Caco-2 (cell line): ENCODE measurements at regions not wholly inside any gene's neighbourhood (a gene's known extent, or its start where the extent isn't known, plus 50 kb on each side); places are given as distances from the start of the nearest gene placed in this dataset.

Source experiments
- BruUV-seq: library from RNA; stranded (reverse); fragments of 400-500 nt; replicated peaks from 2 replicates; lab custom pipeline; 2021; lab: Mats Ljungman, UMichigan
- CTCF ChIA-PET: fragments of 300-600 bp; sonication (Branson Sonifier 250); formaldehyde crosslinking; loops from one replicate; lab custom pipeline; 2022; ENCODE audit warnings: antibody characterized with exemption; lab: Charles Lee
- POLR2A ChIA-PET: fragments of 300-600 bp; sonication (Branson Sonifier 250); formaldehyde crosslinking; loops from one replicate; lab custom pipeline; 2022; ENCODE audit warnings: antibody characterized with exemption; lab: Charles Lee
- DNase-seq, 2 experiments: peaks; one replicate each; pipeline versions ENCODE4 v3.0.0 to v3.0.0-alpha.2; 2020 to 2022
- H3K27me3 ChIP-seq: replicated peaks from 2 replicates; pipeline ENCODE4 v1.6.0; 2011; ENCODE audit warnings: low read length; ENCODE audit not compliant: control insufficient read depth, insufficient read depth
- H3K36me3 ChIP-seq: 2 replicates; pipeline ENCODE4 v1.5.1; 2011; ENCODE audit warnings: low read length; ENCODE audit not compliant: control insufficient read depth, insufficient read depth
- H3K4me1 ChIP-seq: fragments of 250-450 bp; sonication (Bioruptor Pico); 2 replicates; pipeline ENCODE4 v1.5.1; 2020; ENCODE audit warnings: mild to moderate bottlenecking
- H3K4me3 ChIP-seq: 2 replicates; pipeline ENCODE4 v1.5.1; 2011; ENCODE audit warnings: low read depth, mild to moderate bottlenecking, control low read depth, low read length
- H3K9me3 ChIP-seq: fragments of 250-450 bp; sonication (Bioruptor Pico); 2 replicates; pipeline ENCODE4 v1.5.1; 2020; ENCODE audit warnings: mild to moderate bottlenecking, moderate library complexity
- H3K27ac Mint-ChIP-seq: one replicate; pipeline ENCODE4 v1.8.0; 2022; ENCODE audit warnings: mixed read lengths; ENCODE audit not compliant: unreplicated experiment
- H3K27me3 Mint-ChIP-seq: one replicate; pipeline ENCODE4 v1.8.0; 2022; ENCODE audit warnings: mixed read lengths; ENCODE audit not compliant: insufficient read depth, unreplicated experiment
- H3K36me3 Mint-ChIP-seq: one replicate; pipeline ENCODE4 v1.8.0; 2022; ENCODE audit warnings: mild to moderate bottlenecking, mixed read lengths; ENCODE audit not compliant: insufficient read depth, unreplicated experiment
- H3K4me1 Mint-ChIP-seq: one replicate; pipeline ENCODE4 v1.8.0; 2022; ENCODE audit warnings: low read depth, mixed read lengths; ENCODE audit not compliant: unreplicated experiment
- H3K4me3 Mint-ChIP-seq: one replicate; pipeline ENCODE4 v1.8.0; 2022; ENCODE audit warnings: mild to moderate bottlenecking, moderate library complexity, mixed read lengths; ENCODE audit not compliant: unreplicated experiment
- H3K9me3 Mint-ChIP-seq: one replicate; pipeline ENCODE4 v1.8.0; 2022; ENCODE audit warnings: mixed read lengths; ENCODE audit not compliant: unreplicated experiment
- CTCF ChIP-seq, 2 experiments: fragments of 200-600 bp in 1 of 2; IDR thresholded peaks; 1 replicate in 1 of 2; 2 replicates in 1 of 2; pipeline versions ENCODE4 v1.5.1 to v1.8.0; 2011 to 2022; ENCODE audit warnings: antibody characterized with exemption in 1 of 2, control low read depth in 1 of 2, inconsistent platforms in 1 of 2, low read depth in 1 of 2, low read length in 1 of 2, mild to moderate bottlenecking in 1 of 2, moderate library complexity in 1 of 2; ENCODE audit not compliant: insufficient read depth in 1 of 2, severe bottlenecking in 1 of 2, unreplicated experiment in 1 of 2
- intact Hi-C: fragments of 100-400 bp; cut with micrococcal nuclease; formaldehyde crosslinking; loops from one replicate; pipeline ENCODE4 v1.10.0; 2022; ENCODE audit not compliant: unreplicated experiment

- no peaks in the 10 kb centered on the region for H3K27me3 ChIP-seq
- no peaks in the 10 kb centered on the region for H3K9me3 ChIP-seq
- POLR2A ChIA-PET, result interaction anchor here (0.7 kb wide), 1 partner anchor 11 kb away, joined by 6 read pairs; no protein-coding TSS in a partner anchor
- Mint-ChIP-seq H3K9me3 (no peaks in the 10 kb centered on the region), H3K36me3 (no peaks in the 10 kb centered on the region), H3K27ac (no peak overlapping the region), H3K4me3 (no peak overlapping the region), H3K27me3 (peaks cover 8% of the 10 kb centered on the region), H3K4me1 (peaks cover 7% of the 10 kb centered on the region)
- TF ChIP-seq CTCF (IDR thresholded peaks at IDR 0.05; ENCODE audit: insufficient read depth in 1 of 2, low read depth in 1 of 2, low read length in 1 of 2, severe bottlenecking in 1 of 2, unreplicated experiment in 1 of 2), result no peak
- DNase-seq, result no peak
- H3K36me3 ChIP-seq, result no peaks in the 10 kb centered on the region
- BruUV-seq, result no TSS peak
- CTCF ChIA-PET, result no interaction called here
- H3K4me1 ChIP-seq, result peaks cover 5% of the 10 kb centered on the region; the same call in 1 of the 2 replicates
- intact Hi-C loops, result loop anchor here (5.0 kb wide), 1 partner anchor 98 kb away; no protein-coding TSS in a partner anchor
- H3K4me3 ChIP-seq, result no peak overlapping the region
Measured at GRCh38 chr2:65550246-65550645, 117.8 kb upstream of the SPRED2 start.

GRCh38 chr2:65549631-65550030, 117.2 kb upstream of the SPRED2 start:
- Mint-ChIP-seq H3K4me1 (peaks cover 11% of the 10 kb centered on the region), H3K9me3 (no peaks in the 10 kb centered on the region), H3K4me3 (no peak overlapping the region), H3K27ac (no peak overlapping the region), H3K27me3 (peaks cover 3% of the 10 kb centered on the region), H3K36me3 (no peaks in the 10 kb centered on the region)
- Histone ChIP-seq H3K4me3 (no peak overlapping the region), H3K4me1 (peaks cover 5% of the 10 kb centered on the region; the same call in 1 of the 2 replicates), H3K27me3 (no peaks in the 10 kb centered on the region), H3K9me3 (no peaks in the 10 kb centered on the region), H3K36me3 (no peaks in the 10 kb centered on the region)
- no peak for DNase-seq
- ChIA-PET POLR2A (no interaction called here), CTCF (interaction anchor here (1.5 kb wide), 1 partner anchor 22 kb away, joined by 4 read pairs; no protein-coding TSS in a partner anchor)
- BruUV-seq, result no TSS peak
- intact Hi-C loops, result loop anchor here (5.0 kb wide), 1 partner anchor 97 kb away; no protein-coding TSS in a partner anchor
- TF ChIP-seq CTCF (IDR thresholded peaks at IDR 0.05; ENCODE audit: insufficient read depth in 1 of 2, low read depth in 1 of 2, low read length in 1 of 2, severe bottlenecking in 1 of 2, unreplicated experiment in 1 of 2), result no peak

DNA sequence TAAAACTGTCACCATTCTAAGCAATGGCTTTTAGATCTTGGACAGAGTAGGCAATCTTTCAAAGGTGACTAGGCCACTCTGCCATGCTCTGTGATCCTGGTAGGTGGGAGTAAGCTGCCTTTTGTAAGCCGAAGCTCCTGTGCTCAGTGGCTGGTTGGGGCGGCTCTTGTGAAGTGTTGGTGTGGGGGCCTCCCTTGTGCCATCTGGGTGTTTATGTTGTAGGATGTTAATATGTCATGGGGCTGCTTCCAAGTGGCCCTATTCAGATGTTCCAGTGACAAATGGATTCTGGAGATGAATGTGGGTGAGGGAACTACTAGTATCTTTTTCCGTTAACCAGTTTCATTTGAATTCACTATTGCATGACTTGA, 116.8 kb upstream of the SPRED2 start:
- Mint-ChIP-seq H3K4me1 (peaks cover 13% of the 10 kb centered on the region), H3K36me3 (no peaks in the 10 kb centered on the region), H3K9me3 (no peaks in the 10 kb centered on the region), H3K4me3 (no peak overlapping the region), H3K27ac (no peak overlapping the region), H3K27me3 (peaks cover 2% of the 10 kb centered on the region)
- Histone ChIP-seq H3K4me1 (peaks cover 5% of the 10 kb centered on the region; the same call in 1 of the 2 replicates), H3K9me3 (no peaks in the 10 kb centered on the region), H3K36me3 (no peaks in the 10 kb centered on the region), H3K4me3 (no peak overlapping the region), H3K27me3 (no peaks in the 10 kb centered on the region)
- ChIA-PET POLR2A (no interaction called here), CTCF (interaction anchor here (1.5 kb wide), 1 partner anchor 21 kb away, joined by 4 read pairs; no protein-coding TSS in a partner anchor)
- BruUV-seq, result no TSS peak
- no peak for TF ChIP-seq CTCF (IDR thresholded peaks at IDR 0.05; ENCODE audit: insufficient read depth in 1 of 2, low read depth in 1 of 2, low read length in 1 of 2, severe bottlenecking in 1 of 2, unreplicated experiment in 1 of 2)
- no peak for DNase-seq
- intact Hi-C loops, result no loop called here
